Ishikawa (cell line): ENCODE measurements at regions not wholly inside any gene's neighbourhood (a gene's known extent, or its start where the extent isn't known, plus 50 kb on each side); places are given as distances from the start of the nearest gene placed in this dataset.

ENCODE experiments used
- CEBPB ChIP-seq: IDR thresholded peaks from 2 replicates; pipeline ENCODE4 v1.6.1; 2012
- EP300 ChIP-seq: IDR thresholded peaks from 2 replicates; pipeline ENCODE4 v1.6.1; 2012; ENCODE audit warnings: borderline replicate concordance
- MAX ChIP-seq: IDR thresholded peaks from 2 replicates; pipeline ENCODE4 v1.6.1; 2012
- REST ChIP-seq: IDR thresholded peaks from 2 replicates; pipeline ENCODE4 v1.6.1; 2012; ENCODE audit warnings: low read depth, mild to moderate bottlenecking
- TAF1 ChIP-seq: IDR thresholded peaks from 2 replicates; pipeline ENCODE4 v1.6.1; 2012; ENCODE audit warnings: low read depth, mild to moderate bottlenecking
- USF1 ChIP-seq: IDR thresholded peaks from 2 replicates; pipeline ENCODE4 v1.6.1; 2012

- no peak for TF ChIP-seq TAF1
- TF ChIP-seq REST, result no peak
- TF ChIP-seq CEBPB, result 0 out of 2 replicates have a peak, but pooled peaks have one; percentile 41
- no peak for TF ChIP-seq EP300
- TF ChIP-seq USF1, result no peak
- TF ChIP-seq MAX, result no peak
These were observed 180.6 kb downstream of the MREG start for GRCh38 chr2:215832791-215833190.
